Heart left ventricle (tissue), 16 donors: ENCODE measurements at regions not wholly inside any gene's neighbourhood (a gene's known extent, or its start where the extent isn't known, plus 50 kb on each side); places are given as distances from the start of the nearest gene placed in this dataset.
A peak's percentile ranks its signal among the peaks of the same experiment; 100 is the strongest.

Source experiments
- ATAC-seq, 4 donors: fragments of 200-7000 bp; cut with Tn5 transposase; one replicate each; pipeline ENCODE4 v1.9.1; 2020 to 2022; ENCODE audit warnings: moderate library complexity in 4 of 4, mild to moderate bottlenecking in 3 of 4, moderate number of reproducible peaks in 1 of 4
- DNase-seq, 5 donors: peaks; one replicate each; pipeline ENCODE4 v3.0.0-alpha.2; 2020
- H3K27ac ChIP-seq, 12 donors: fragments of 200-600 bp; sonication (generic) in 4 of 12; one replicate each; pipeline versions ENCODE4 v1.5.0 to v1.8.0; 2016 to 2022; ENCODE audit warnings: mild to moderate bottlenecking in 2 of 12
- H3K27me3 ChIP-seq, 9 donors: fragments of 200-600 bp; sonication (generic) in 2 of 9; one replicate each; pipeline versions ENCODE4 v1.5.1 to v1.8.0; 2016 to 2022; ENCODE audit warnings: mild to moderate bottlenecking in 3 of 9
- H3K36me3 ChIP-seq, 9 donors: fragments of 200-600 bp; sonication (generic) in 2 of 9; one replicate each; pipeline versions ENCODE4 v1.5.0 to v1.8.0; 2018 to 2022; ENCODE audit warnings: mild to moderate bottlenecking in 2 of 9
- H3K4me1 ChIP-seq, 12 donors: fragments of 200-600 bp; sonication (generic) in 4 of 12; one replicate each; pipeline versions ENCODE4 v1.5.0 to v1.8.0; 2016 to 2022; ENCODE audit warnings: mild to moderate bottlenecking in 3 of 12
- H3K4me3 ChIP-seq, 12 donors: fragments of 200-600 bp; sonication (generic) in 4 of 12; one replicate each; pipeline versions ENCODE4 v1.5.0 to v1.8.0; 2017 to 2022; ENCODE audit warnings: mild to moderate bottlenecking in 9 of 12, moderate library complexity in 4 of 12
- H3K9me3 ChIP-seq, 12 donors: fragments of 200-600 bp; sonication (generic) in 4 of 12; one replicate each; pipeline versions ENCODE4 v1.5.0 to v1.8.0; 2016 to 2022; ENCODE audit warnings: mild to moderate bottlenecking in 1 of 12
- CTCF ChIP-seq, 12 donors: fragments of 200-600 bp; sonication (generic) in 4 of 12; IDR thresholded peaks; one replicate each; pipeline versions ENCODE4 v1.5.0 to v1.8.0; 2018 to 2022; ENCODE audit warnings: antibody characterized with exemption in 12 of 12, mild to moderate bottlenecking in 5 of 12
- POLR2A ChIP-seq, 2 donors: fragments of 450-650 bp; IDR thresholded peaks; one replicate each; pipeline ENCODE4 v1.6.1; 2017; ENCODE audit warnings: antibody characterized with exemption in 2 of 2, mild to moderate bottlenecking in 2 of 2, moderate library complexity in 2 of 2
- WGBS, 4 donors: extraction: QIAGEN DNeasy Blood & Tissue Kit in 2 of 4; methylation state at CpG; one replicate each; pipeline versions ENCODE4 v1.1.5 to v1.1.7; 2013 to 2018; 5-methylcytosine and 5-hydroxymethylcytosine counted together
- intact Hi-C, 10 donors: fragments of 100-400 bp; cut with DNase I; formaldehyde crosslinking; loops; one replicate each; pipeline versions ENCODE4 v1.11.1 to v1.14.2; 2022
- donor health status: ischemic (EF 13 %, LVEDD 7.1; RV severe dilation, severe dysfunction).
- donor health status: healthy with polysubstance abuse.
- donor health status: DM: no; HTN: yes; CAD: no.
- donor health status: DM: no; HTN: no; CAD: no.
- donor health status: ischemic (EF 25% LVEDD 6.9; RV normal size, moderate dysfunction).
- donor health status: ischemic (EF 25% LVEDD 5.7; RV mildly dilated, moderate dysfunction).
- donor health status: healthy.
- donor health status: DM: yes; HTN: yes; CAD: no.
- donor health status: ischemic (EF 35%, LVEDD 5.7; RV mildly dilated, moderate dysfunction).
- donor health status: nonischemic (EF 11% LVEDD 7.7; RV severe dilation, severe dysfunction).
- donor health status: DM: yes; HTN: yes; CAD: no.
- donor health status: PGD.
- donor health status: ischemic (EF 29% LVEDD 5.4; RV normal size, mild dysfunction).
- donor health status: nonischemic (EF 23%, LVEDD 6.1; RV moderate dilation, normal function).

DNA sequence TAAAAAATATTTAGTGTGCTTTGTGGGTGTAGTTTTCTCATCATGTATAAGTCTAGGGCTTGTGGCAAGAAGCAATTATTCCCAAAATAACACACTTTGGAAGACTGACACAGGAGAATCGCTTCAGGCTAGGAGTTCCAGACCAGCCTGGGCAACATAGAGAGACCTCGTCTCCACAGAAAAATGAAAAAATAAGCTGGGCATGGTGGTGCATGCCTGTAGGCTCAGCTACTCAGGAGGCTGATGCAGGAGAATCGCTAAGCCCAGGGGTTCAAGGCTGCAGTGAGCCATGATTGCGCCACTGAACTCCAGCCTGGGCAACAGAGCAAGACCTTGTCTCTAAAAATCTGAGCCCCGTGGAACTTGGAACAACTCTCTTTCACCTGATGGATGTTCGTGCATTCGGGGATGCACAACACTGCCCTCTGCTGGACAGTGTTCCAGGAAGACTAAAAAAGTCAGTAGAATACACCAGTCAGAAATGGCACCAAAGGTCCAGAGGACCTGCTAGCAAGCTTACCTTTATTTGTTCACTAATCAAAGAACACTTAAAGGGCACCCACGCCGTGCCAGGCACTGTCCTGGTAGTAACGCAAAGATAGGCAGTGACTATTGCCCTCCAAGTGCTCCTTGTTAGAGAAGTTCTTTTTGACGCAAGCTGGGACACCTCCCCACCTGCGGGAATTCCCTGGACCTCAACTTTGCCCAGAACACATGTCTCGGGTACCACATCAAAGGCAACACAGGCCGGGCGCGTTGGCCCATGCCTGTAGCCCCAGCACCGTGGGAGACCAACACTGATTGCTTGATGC, 81.9 kb upstream of the CALN1 start:
- H3K4me3 ChIP-seq: no peak overlapping the region
- H3K4me1 ChIP-seq: peaks cover 0 to 12% (median 0%) of the 10 kb centered on the region in 12 donors
- ATAC-seq (peak in 3 of 4 donors; percentile 30 to 47 (median 35)), DNase-seq (peak in 4 of 5 donors; percentile 32 to 70 (median 42))
- H3K36me3 ChIP-seq: no peaks in the 10 kb centered on the region
- 45 to 56% (median 52%) methylated on average over 15 to 17 of the region's 17 CpGs for WGBS, 4 donors
- TF ChIP-seq CTCF (IDR thresholded peaks at IDR 0.05) (peak; percentile 47 to 82 (median 66)), POLR2A (IDR thresholded peaks at IDR 0.05) (no peak)
- intact Hi-C loops: loop anchor here in 8 of 10 donors (2.0 to 10.0 kb wide), 7 partner anchors 291 to 742 kb away; no protein-coding TSS in a partner anchor
- H3K27ac ChIP-seq: no peak overlapping the region
- no peaks in the 10 kb centered on the region for H3K27me3 ChIP-seq
- peaks cover 0 to 26% (median 12%) of the 10 kb centered on the region in 12 donors for H3K9me3 ChIP-seq

DNA sequence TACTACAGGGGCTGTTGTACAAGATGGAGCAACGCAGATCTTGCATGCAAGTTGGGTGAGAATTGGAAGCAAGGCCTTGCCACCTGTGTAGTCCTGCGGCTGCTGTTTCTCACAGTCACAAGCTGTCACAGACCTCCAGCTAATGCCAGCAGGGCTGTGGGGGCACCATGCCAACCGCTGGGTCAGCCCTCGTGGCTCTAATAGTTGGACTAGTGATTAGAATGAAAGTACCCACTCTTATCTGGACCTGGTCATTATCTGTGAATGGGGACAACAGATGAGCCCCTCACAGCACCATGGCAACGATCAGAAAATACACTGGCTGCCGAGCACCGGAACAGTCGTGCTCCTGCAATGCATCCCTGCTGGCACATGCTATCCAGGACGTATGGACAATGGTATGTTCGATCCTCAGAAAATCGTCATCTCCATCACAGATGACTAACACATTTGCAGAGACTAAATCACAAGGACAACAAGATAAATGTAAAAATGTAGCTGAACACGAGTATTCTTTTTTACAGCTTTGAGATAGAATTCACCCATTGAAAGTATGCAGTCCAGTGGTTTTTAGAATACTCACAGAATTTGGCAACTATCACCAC, 80.4 kb upstream of the CALN1 start:
- Histone ChIP-seq H3K27me3 (no peaks in the 10 kb centered on the region), H3K4me3 (no peak overlapping the region), H3K9me3 (peaks cover 0 to 11% (median 4%) of the 10 kb centered on the region in 12 donors), H3K4me1 (peaks cover 0 to 12% (median 0%) of the 10 kb centered on the region in 12 donors), H3K27ac (no peak overlapping the region), H3K36me3 (no peaks in the 10 kb centered on the region)
- 34 to 45% (median 39%) methylated on average over 12 of the region's 12 CpGs for WGBS, 4 donors
- DNase-seq: peak; percentile 71 to 87 (median 80)
- peak; percentile 96 to 98 (median 97) for ATAC-seq
- intact Hi-C loops: loop anchor here in 8 of 10 donors (5.0 to 10.0 kb wide), 6 partner anchors 292 to 740 kb away; no protein-coding TSS in a partner anchor
- TF ChIP-seq CTCF (IDR thresholded peaks at IDR 0.05): no peak
- TF ChIP-seq POLR2A (IDR thresholded peaks at IDR 0.05): no peak

DNA sequence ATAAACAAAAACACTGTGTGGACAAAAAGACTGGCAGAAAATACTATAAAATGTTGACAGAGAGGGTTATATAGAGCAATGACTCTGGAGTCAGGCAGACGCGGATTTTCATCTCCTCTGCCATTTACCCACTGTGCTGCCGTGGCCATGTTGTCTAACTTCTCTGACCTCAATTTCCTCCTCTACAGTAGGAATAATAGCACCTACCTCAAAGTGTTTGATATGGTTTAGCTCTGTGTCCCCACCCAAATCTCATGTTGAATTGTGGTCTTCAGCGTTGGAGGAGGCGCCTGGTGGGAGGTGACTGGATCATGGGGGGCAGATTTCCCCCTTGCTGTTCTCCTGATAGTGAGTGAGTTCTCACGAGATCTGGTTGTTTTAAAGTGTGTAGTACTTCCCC, 78.2 kb upstream of the CALN1 start:
- H3K9me3 ChIP-seq: no peaks in the 10 kb centered on the region
- no peak for TF ChIP-seq CTCF (IDR thresholded peaks at IDR 0.05)
- TF ChIP-seq POLR2A (IDR thresholded peaks at IDR 0.05): no peak
- H3K27me3 ChIP-seq: peaks cover 0 to 6% (median 0%) of the 10 kb centered on the region in 9 donors
- no peak overlapping the region for H3K27ac ChIP-seq
- intact Hi-C loops: loop anchor here in 8 of 10 donors (5.0 to 10.0 kb wide), 6 partner anchors 294 to 738 kb away; no protein-coding TSS in a partner anchor
- H3K36me3 ChIP-seq: no peaks in the 10 kb centered on the region
- no peak overlapping the region for H3K4me3 ChIP-seq
- DNase-seq (no peak), ATAC-seq (no peak)
- WGBS, 4 donors: 79 to 89% (median 85%) methylated on average over 6 of the region's 6 CpGs
- peaks cover 0 to 12% (median 0%) of the 10 kb centered on the region in 12 donors for H3K4me1 ChIP-seq

DNA sequence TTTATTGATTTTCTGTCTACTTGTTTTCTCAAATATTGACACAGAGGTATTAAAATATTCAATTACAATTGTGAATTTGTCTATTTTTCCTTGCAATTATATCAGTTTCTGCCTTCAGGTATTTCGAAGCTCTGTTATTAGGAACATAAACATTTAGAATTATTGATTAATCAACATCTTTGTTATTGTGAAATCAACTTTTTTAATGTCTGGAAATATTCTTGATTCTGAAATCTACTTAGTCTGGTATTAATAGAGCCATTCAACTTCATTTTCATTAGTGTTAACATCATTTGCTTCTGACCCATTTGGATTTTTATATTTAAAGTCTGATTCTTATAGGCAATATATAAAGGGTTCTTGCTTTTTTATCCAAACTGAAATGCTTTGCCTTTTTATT, 69.8 kb upstream of the CALN1 start:
- DNase-seq (no peak), ATAC-seq (no peak)
- Histone ChIP-seq H3K27me3 (peaks cover 0 to 6% (median 0%) of the 10 kb centered on the region in 9 donors), H3K4me3 (no peak overlapping the region), H3K4me1 (no peaks in the 10 kb centered on the region), H3K36me3 (no peaks in the 10 kb centered on the region), H3K27ac (no peak overlapping the region), H3K9me3 (peaks cover 0 to 11% (median 0%) of the 10 kb centered on the region in 12 donors)
- TF ChIP-seq POLR2A (IDR thresholded peaks at IDR 0.05) (no peak), CTCF (IDR thresholded peaks at IDR 0.05) (no peak)
- WGBS, 4 donors: 71 to 74% (median 73%) methylated on average over 1 of the region's 1 CpG
- intact Hi-C loops: no loop called here
